ENCODE measurements at regions not wholly inside any gene's neighbourhood (a gene's known extent, or its start where the extent isn't known, plus 50 kb on each side); places are given as distances from the start of the nearest gene placed in this dataset.

DNA sequence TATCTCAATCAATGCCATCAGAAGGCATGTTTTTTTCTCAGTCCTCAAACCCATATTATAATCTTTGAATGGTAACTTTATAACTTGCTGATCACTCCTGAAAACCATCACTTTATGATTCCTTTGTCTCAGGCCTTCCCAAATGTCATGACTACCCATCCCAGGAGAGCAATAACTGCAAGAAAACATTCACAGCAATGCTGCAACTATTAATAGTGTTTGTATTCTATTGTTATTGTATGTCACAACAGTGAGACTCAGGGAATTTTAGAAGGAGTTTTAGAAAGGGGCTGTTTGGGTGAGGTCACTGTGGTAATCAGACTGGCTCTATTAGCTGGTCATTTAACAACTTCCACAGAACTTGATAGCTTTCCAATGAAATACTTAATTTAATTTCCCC lies 301.4 kb upstream of the TBX18 start:
- DNase-seq (ENCODE audit: low read depth, low spot score) = no peak
- POLR2A ChIA-PET = no interaction called here
- CTCF ChIA-PET = interaction anchor here (1.1 to 1.2 kb wide), 2 partner anchors 11 to 61 kb away, joined by 3 to 4 read pairs; no protein-coding TSS in a partner anchor
- H3K4me3 ChIP-seq (ENCODE audit: low read depth, low read length) = no peak overlapping the region
- no peak for TF ChIP-seq CTCF (IDR thresholded peaks at IDR 0.05; ENCODE audit: insufficient read depth, low read length, missing control alignments)

GRCh38 chr6:85063611-85064010 lies 299.2 kb upstream of the TBX18 start:
- no peak for TF ChIP-seq CTCF (IDR thresholded peaks at IDR 0.05; ENCODE audit: insufficient read depth, low read length, missing control alignments)
- no peak overlapping the region for H3K4me3 ChIP-seq (ENCODE audit: low read depth, low read length)
- DNase-seq (ENCODE audit: low read depth, low spot score) = no peak
- CTCF ChIA-PET = no interaction called here
- POLR2A ChIA-PET = no interaction called here

GRCh38 chr6:85062884-85063283 lies 298.5 kb upstream of the TBX18 start:
- no peak for TF ChIP-seq CTCF (IDR thresholded peaks at IDR 0.05; ENCODE audit: insufficient read depth, low read length, missing control alignments)
- DNase-seq (ENCODE audit: low read depth, low spot score) = no peak
- ChIA-PET CTCF (no interaction called here), POLR2A (no interaction called here)
- no peak overlapping the region for H3K4me3 ChIP-seq (ENCODE audit: low read depth, low read length)

DNA sequence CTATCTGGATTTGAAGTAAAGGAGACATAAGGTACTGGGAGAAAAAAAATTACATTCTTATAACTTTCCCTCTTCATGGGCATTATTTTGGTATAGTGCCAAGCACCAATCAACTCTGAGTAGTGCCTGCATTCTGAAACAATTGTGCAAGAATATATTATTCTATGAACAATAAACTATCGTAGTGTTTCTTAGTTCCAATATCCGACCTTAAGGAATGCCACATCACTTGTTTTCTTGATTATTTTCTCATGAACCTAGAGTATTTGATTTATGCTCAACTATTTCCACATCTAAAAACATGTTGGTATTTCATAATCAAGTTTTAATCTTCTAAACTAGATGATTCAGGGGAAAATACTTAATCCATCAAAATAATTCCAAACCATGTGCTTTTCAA lies 294.4 kb upstream of the TBX18 start:
- ChIA-PET POLR2A (no interaction called here), CTCF (no interaction called here)
- H3K4me3 ChIP-seq (ENCODE audit: low read depth, low read length) = no peak overlapping the region
- TF ChIP-seq CTCF (IDR thresholded peaks at IDR 0.05; ENCODE audit: insufficient read depth, low read length, missing control alignments) = no peak
- DNase-seq (ENCODE audit: low read depth, low spot score) = no peak

- no peak for DNase-seq (ENCODE audit: low read depth, low spot score)
- TF ChIP-seq CTCF (IDR thresholded peaks at IDR 0.05; ENCODE audit: insufficient read depth, low read length, missing control alignments) = no peak
- ChIA-PET POLR2A (no interaction called here), CTCF (no interaction called here)
- no peak overlapping the region for H3K4me3 ChIP-seq (ENCODE audit: low read depth, low read length)
Observed at GRCh38 chr6:85050149-85050548, 285.8 kb upstream of the TBX18 start.

- POLR2A ChIA-PET = no interaction called here
- no peak overlapping the region for H3K4me3 ChIP-seq (ENCODE audit: low read depth, low read length)
- CTCF ChIA-PET = no interaction called here
- no peak for DNase-seq (ENCODE audit: low read depth, low spot score)
- no peak for TF ChIP-seq CTCF (IDR thresholded peaks at IDR 0.05; ENCODE audit: insufficient read depth, low read length, missing control alignments)
Observed at GRCh38 chr6:85049282-85049681, 284.9 kb upstream of the TBX18 start.

Data from AG04449 (cell line).